IMR-90 (cell line): ENCODE measurements at regions not wholly inside any gene's neighbourhood (a gene's known extent, or its start where the extent isn't known, plus 50 kb on each side); places are given as distances from the start of the nearest gene placed in this dataset.

Experiments
- BHLHE40 ChIP-seq: fragments of 150-350 bp; IDR thresholded peaks from 2 replicates; pipeline ENCODE4 v1.6.1; 2016; ENCODE audit warnings: mild to moderate bottlenecking, low read depth, low read length
- CEBPB ChIP-seq: IDR thresholded peaks from 2 replicates; pipeline ENCODE4 v1.6.1; 2012; ENCODE audit warnings: low read depth, low read length, improper control_type of control experiment
- CHD1 ChIP-seq: IDR thresholded peaks from 2 replicates; pipeline ENCODE4 v1.6.1; 2012; ENCODE audit warnings: low read depth, low read length, improper control_type of control experiment
- FOS ChIP-seq: fragments of 150-350 bp; IDR thresholded peaks from 2 replicates; pipeline ENCODE4 v1.6.1; 2016; ENCODE audit warnings: low read depth, low read length
- MAFK ChIP-seq: IDR thresholded peaks from 2 replicates; pipeline ENCODE4 v1.6.1; 2012; ENCODE audit warnings: low read depth, low read length, improper control_type of control experiment
- MXI1 ChIP-seq: IDR thresholded peaks from 2 replicates; pipeline ENCODE4 v1.6.1; 2012; ENCODE audit warnings: low read depth, mild to moderate bottlenecking, low read length, moderate library complexity, borderline replicate concordance
- NFE2L2 ChIP-seq: fragments of 150-350 bp; IDR thresholded peaks from 2 replicates; pipeline ENCODE4 v1.6.1; 2016; ENCODE audit warnings: low read depth, mild to moderate bottlenecking, low read length
- POLR2A ChIP-seq: IDR thresholded peaks from 2 replicates; pipeline ENCODE4 v1.6.1; 2012; ENCODE audit warnings: mild to moderate bottlenecking, low read depth, low read length
- RAD21 ChIP-seq: IDR thresholded peaks from 2 replicates; pipeline ENCODE4 v1.6.1; 2012; ENCODE audit warnings: low read length, improper control_type of control experiment
- RFX5 ChIP-seq: IDR thresholded peaks from 2 replicates; pipeline ENCODE4 v1.8.0; 2012; ENCODE audit warnings: low read depth, mild to moderate bottlenecking, low read length, moderate library complexity
- USF2 ChIP-seq: fragments of 150-350 bp; IDR thresholded peaks from 2 replicates; pipeline ENCODE4 v1.6.1; 2017; ENCODE audit warnings: mild to moderate bottlenecking, antibody characterized with exemption, low read length, low read depth
- TF ChIP-seq, protein P1 (sequence below): conservative IDR thresholded peaks from 2 replicates; pipeline ENCODE4 v1.5.1; 2012; ENCODE audit warnings: mild to moderate bottlenecking, low read depth, low read length, improper control_type of control experiment
- TF ChIP-seq, protein P2 (sequence below): fragments of 150-350 bp; IDR thresholded peaks from 2 replicates; pipeline ENCODE4 v1.6.1; 2016; ENCODE audit warnings: low read depth, mild to moderate bottlenecking, low read length, moderate library complexity, borderline replicate concordance

DNA sequence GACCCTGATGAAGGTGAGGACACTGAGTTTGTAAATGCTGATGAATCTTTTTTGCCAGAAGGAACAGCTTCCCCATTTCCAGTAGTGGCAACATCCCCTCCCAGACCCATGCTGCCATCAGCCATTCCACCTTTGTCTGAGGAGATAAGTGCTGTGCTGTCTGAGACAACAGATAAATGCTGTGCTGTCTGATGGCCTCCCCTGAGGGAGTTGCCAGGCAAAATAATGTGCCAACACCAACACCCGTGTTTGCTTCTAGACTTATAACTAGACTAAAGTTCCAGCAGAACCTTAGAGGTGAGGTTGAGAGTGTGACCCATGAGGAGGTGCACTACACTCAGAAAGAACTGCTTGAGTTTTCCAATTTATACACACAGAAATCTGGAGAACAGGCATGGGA lies 349.5 kb downstream of the C12orf75 start:
- TF ChIP-seq, protein P1, sequence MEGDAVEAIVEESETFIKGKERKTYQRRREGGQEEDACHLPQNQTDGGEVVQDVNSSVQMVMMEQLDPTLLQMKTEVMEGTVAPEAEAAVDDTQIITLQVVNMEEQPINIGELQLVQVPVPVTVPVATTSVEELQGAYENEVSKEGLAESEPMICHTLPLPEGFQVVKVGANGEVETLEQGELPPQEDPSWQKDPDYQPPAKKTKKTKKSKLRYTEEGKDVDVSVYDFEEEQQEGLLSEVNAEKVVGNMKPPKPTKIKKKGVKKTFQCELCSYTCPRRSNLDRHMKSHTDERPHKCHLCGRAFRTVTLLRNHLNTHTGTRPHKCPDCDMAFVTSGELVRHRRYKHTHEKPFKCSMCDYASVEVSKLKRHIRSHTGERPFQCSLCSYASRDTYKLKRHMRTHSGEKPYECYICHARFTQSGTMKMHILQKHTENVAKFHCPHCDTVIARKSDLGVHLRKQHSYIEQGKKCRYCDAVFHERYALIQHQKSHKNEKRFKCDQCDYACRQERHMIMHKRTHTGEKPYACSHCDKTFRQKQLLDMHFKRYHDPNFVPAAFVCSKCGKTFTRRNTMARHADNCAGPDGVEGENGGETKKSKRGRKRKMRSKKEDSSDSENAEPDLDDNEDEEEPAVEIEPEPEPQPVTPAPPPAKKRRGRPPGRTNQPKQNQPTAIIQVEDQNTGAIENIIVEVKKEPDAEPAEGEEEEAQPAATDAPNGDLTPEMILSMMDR, result no peak
- TF ChIP-seq POLR2A (no peak), USF2 (no peak), RFX5 (no peak), CHD1 (no peak), MXI1 (no peak), NFE2L2 (no peak), CEBPB (no peak), RAD21 (no peak), FOS (no peak), MAFK (no peak), BHLHE40 (no peak)
- TF ChIP-seq, protein P2, sequence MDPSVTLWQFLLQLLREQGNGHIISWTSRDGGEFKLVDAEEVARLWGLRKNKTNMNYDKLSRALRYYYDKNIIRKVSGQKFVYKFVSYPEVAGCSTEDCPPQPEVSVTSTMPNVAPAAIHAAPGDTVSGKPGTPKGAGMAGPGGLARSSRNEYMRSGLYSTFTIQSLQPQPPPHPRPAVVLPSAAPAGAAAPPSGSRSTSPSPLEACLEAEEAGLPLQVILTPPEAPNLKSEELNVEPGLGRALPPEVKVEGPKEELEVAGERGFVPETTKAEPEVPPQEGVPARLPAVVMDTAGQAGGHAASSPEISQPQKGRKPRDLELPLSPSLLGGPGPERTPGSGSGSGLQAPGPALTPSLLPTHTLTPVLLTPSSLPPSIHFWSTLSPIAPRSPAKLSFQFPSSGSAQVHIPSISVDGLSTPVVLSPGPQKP, result no peak
